HG03097 (cell line): ENCODE measurements at regions not wholly inside any gene's neighbourhood (a gene's known extent, or its start where the extent isn't known, plus 50 kb on each side); places are given as distances from the start of the nearest gene placed in this dataset.

ENCODE experiments used
- ATAC-seq: cut with Tn5 transposase; IDR thresholded peaks from one replicate; pipeline ENCODE4 v1.9.1; 2021; ENCODE audit not compliant: unreplicated experiment, low FRiP score

DNA sequence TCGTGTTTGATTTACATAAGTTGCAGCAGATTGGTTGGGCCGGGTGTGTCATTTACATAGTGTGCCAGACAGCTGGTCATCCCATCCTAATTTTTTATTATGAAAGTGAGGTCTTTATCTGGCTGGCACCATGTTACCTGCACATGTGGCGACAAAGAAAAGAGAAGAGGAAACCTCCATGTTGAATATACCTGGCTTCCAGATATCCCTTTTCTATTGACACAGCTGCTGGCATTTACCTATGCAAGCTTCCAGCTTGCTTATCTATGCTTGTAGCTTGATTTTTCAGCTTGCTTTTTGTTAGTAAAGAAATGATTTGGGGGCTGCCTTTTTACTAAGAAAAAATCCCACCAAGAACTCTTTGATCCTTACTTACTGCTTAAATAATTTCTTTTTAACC, 681.3 kb upstream of the SLITRK1 start:
- no peak for ATAC-seq

DNA sequence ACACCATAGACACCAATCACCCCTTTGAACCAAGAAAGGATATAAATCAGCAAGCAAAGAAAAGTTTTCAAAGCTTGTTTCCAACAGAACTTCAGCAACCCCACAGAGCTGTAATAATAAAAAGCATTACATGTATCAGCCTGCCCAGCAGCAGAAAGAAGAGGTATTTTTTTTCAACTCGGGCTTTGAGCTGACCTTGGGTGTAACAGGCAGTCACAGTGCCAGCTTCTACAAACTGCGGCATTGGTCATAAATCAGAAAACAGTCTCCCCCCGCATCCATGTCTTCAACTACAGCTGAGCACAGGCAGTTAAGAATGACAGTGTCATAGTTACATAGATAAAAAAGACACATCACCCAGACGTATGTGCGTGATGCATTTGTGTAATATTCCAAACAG, 671.0 kb upstream of the SLITRK1 start:
- ATAC-seq, result no peak

DNA sequence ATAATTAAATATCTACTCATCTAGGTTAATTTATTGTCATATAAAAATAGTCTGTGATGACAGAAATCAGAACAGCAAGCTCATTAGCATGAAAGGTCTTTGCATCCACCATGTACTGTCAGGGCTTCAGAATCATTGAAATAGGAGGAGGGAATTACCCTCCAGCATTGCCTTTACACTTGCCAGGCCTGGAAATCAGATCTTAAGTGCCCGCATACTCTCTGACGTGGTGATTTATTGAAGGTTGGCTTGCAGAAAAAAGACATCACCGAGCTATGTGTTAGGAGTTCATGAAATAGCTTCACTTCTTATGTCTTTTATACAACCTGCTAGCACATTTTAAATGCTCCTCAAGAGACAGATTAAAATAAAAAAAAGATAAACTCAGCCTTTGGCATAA, 661.7 kb upstream of the SLITRK1 start:
- ATAC-seq, result no peak

DNA sequence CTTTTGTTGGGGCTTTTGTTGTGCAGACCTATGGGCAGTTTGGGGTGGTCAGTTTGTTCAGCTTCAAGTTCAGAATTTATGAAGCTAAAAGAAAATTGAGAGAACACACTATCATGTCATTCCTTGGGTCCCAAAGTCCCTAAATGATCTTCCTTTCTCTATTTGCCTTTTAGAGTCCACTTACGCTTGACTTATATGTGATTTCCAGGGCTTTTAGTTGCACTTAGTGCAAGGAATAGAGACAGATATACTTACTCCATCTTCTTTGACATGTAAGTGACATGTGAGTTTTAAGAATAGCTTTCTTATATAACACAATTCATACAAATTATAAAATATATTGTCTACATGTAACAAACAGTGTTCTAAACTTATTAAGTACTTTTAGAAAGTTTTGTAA, 660.1 kb upstream of the SLITRK1 start:
- ATAC-seq, result no peak

DNA sequence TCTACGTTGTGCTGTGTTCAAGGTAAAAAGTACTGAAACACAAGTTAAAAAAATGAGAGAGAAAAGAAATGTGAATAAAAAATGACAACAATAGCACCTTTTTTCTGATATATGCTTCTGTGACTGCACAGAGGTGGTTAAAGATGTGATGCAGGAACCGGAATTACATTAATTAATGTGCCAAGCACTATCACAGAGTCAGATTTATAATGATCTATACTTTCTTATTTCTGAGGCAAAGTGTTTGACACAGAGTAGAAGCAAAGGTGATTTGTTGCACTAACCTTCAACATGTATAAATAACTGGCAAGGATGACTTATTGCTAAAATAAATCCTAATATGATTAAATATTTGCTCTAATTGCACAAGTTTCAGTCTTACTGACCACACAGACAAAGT, 654.6 kb upstream of the SLITRK1 start:
- ATAC-seq, result no peak

DNA sequence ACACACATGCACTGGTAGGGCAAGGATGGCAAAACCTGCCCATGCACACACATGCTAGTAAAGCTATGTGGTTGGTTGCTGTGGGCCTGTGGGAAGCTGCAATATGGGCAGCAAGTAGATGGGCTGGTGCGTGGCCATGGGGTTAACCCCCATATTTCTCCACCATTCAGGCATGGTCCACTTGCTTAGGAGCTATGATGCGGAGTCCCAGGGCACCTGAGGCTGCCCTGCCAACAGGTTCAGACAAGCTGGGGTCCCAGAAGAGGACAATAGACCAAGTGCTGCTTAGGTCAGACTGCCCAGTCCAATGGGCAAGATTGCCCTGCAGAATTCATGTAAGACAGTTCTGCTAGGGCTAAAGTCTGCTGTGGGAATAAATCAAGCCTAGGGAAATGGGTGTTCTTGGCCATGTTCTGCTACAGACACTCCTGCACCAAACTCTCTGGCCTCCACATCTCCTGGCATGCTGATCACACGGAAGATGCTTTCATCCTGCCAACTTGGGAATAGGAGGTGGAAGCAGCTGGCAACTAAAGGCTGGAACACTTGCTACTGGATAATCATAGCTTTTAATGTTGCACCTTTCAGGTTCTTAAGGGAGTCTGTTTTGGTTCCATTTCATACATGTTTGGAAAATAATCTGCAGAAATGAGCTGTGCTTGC, 646.3 kb upstream of the SLITRK1 start:
- no peak for ATAC-seq

DNA sequence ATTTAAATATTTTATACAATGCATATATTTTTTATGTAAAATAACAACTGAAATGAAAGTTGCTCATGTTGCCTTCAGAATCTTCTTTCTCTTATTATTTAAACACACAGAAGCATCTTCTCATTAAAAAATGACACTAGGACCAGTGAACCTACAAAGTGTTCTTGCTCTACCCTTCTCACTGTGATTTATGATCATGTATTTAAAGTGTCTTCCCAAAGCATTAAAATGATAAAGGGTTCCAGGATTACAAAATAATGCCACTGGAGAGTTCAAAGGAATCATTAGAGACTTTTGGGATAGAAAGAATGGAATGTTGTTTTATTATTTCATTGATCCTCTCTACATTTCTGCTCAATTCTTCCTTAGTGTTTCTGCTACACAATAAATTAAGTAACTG, 643.6 kb upstream of the SLITRK1 start:
- no peak for ATAC-seq

DNA sequence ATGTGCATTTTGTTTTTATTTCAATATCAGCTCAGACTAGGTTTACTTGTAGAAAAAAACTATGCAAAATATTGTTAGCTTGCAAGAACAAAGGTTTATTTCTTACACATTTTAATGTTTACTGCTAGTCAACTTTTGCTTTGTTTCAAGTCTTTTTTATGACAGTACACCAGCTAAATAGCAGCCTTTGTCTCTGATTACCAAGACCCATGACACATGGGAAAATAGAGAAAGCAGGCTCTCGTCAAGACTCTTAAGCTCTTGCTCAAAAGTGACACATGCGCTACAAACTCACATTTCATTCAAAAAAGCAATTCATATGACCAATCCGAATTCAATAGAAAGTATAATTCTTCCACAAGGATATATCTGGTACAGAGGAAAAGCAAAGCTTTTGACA, 642.3 kb upstream of the SLITRK1 start:
- no peak for ATAC-seq

DNA sequence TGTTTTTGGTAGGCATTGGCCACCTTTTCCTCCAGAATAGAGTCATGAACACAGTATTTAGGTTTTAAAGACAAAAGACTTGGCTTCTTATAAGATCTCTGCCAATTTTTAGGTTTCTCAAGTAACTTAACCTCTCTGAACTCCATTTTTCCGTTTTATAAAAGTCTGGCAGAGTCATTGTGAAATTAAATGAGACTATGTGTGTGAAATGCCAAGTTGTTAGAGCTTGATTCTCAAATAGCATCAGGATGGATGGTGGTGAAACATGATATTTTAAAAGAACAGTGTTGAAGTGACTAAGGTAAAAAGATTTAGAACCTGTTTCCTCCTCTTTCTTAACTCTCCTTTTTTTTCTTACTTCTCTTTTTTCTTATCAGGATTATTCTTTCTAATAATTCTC, 617.7 kb upstream of the SLITRK1 start:
- no peak for ATAC-seq

DNA sequence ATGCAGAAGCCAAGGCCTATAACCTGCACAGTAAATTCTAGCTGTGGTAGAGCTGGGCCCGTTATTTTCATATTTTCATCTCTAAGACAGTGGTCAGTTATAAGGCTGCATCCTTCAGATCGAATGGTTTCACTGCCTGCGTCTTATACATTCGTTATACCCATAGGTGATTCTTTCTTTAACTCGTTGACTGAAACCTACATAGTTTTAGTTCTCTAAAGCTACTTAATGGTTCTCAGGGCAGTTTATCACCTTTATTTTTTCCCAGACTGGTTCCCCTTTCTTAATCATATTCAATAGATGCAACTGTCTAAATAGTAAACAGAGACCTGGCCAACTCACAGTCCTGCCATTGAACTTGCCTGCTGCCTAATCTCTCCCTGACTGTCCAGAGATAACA, 615.3 kb upstream of the SLITRK1 start:
- no peak for ATAC-seq

DNA sequence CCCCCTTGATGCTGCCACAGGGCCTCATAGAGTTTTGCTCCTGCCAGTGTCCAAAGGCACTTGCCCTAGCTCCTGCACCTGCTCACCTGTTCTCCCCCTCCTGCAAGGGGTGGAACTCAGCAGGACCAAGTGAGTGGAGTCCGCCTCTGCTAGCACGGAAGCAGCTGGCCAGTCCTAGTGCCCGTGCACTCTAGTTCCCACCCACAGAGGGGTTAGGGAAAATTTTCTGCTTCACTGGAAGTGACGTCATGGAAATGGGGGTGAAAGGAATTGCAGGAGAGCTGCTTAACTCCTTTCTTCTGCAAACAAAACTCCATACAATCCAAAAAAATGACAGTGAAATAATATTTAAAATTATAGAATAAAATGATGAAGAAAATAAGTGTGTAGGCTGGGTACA, 609.7 kb upstream of the SLITRK1 start:
- no peak for ATAC-seq

DNA sequence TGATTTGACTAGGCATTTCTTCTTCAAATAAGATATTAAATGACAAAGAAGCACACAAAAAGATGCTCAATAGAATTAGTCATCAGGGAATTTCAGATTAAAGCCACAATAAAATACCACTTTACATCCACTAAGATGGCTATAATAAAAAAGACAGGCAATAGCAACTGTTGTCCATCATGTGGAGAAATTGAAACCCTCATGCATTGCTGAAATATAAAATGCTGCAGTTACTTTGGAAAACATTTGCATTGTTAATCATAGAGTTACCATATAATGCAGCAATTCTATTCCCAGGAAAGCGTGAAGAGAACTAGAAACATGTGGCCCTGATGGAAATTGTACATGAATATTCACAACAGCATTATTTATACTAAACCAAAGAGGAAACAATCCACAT, 605.5 kb upstream of the SLITRK1 start:
- ATAC-seq, result no peak

DNA sequence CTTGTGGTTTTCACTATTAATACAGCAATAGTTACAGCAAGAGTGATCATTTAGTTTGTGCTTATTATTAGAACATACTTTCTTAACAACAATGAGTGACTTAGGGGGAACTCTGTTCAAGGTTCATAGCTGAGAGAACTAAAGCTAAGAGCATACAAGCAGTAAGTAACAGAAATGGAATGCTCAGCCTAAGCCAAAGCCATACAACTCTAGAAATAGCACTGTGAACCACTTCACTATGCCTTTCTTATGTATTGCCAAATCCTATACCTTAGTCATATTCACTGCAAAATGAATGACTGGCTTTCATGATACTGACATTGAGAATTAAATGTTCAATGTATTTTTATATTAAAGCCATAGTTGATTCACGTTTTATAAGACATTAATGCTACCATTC, 599.7 kb upstream of the SLITRK1 start:
- no peak for ATAC-seq

DNA sequence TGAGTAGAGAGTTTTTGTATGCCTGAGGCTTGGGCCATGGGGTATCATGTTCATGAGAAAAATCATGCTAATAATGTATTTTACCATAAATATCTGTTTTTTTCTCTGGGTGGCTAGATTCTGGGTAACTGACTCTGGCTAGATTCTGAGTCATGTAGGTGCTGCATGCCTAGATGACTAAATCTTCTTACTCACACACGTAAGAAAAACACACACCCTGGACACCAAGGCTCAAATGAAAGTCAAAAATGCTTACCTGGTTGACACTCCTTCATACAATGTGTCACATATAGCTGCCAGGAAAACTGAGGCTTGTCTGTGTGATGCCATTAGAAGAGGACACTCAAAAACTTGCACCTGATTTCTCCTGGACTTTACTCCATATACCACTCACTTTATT, 597.4 kb upstream of the SLITRK1 start:
- ATAC-seq, result no peak

DNA sequence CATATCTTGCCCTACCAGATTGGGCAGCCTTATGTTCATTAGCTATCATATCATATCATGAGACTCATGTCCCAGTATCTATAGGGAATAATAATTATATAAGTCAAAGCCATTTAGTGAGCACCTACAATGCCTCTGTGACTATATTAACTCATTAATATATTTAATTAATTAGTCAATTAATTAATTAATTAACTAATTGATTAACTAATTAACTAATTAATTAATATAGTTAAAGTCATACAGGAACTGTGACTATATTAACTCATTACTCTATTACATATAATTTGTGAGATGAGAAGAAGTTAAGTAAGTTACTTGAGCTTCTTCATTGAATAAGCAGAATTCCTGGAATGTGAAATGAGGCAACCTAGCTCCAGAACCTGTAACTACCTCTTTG, 588.3 kb upstream of the SLITRK1 start:
- no peak for ATAC-seq

DNA sequence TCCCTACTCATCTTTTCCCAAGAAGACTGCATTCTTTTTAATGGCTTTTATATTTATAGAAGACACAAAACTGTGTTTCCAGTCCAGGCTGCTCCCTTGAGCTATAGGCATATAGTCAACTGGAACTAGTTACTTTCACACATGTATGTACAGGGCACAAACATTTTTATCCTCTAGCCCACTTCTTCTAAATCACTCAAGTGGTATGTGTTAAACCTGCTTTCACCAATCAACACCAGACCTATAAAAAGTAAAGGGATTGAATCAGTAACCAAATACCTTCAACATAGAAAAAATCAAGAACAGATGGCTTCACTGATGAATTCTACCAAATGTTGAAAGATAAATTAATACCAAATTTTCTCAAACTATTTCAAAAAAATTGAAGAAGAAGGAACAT, 584.2 kb upstream of the SLITRK1 start:
- no peak for ATAC-seq

DNA sequence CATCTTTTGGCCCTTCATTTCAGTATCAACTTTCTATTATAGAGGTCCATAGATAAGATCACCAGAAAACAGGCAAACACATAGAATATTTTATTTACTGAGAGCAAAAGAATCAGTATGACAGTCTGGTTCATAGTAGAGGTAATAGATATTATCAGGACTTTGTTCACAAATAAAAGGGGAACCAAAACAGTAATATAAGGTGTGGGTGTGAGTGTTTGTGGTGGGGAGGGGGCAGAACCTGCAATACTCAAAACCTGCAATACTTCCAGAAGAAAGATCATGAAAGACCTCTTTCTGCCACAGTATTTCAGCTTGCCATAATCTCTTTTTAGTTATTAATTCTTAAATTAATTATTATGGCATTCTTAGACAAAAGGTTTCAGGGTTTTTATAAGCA, 578.7 kb upstream of the SLITRK1 start:
- ATAC-seq, result no peak

DNA sequence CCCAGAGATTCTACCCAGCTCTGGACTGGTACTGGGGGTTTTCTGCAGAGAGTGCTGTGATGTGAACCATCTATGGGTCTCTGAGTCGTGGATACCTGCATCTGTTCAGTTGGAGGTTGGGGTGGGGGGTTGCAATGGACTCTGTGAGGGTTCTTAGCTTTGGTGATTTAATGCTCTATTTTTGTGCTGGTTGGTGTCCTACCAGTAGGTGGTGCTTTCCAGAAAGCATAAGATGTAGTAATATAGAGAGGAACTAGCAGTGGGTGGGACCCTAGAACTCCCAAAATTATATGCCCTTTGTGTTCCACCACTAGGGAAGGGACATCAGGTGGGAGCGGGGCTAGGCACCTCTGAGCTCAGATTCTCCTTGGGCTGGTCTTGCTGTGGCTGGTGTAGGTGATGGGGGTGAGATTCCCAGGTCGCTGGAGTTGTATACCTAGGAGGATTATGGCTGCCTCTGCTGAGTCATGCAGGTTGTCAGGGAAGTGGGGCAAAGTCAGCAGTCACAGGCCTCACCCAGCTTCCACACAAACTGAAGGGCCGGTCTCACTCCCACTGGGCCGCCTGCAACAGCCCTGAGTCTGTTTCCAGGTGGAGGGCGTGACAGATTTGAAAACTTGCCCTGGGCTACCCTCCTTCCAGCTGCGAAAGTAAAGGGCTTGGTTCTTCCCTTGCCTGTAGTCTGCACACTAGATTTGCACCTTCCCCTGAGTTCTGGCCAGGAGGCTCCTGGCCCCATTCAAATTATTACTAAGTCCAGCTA, 573.0 kb upstream of the SLITRK1 start:
- ATAC-seq, result no peak

DNA sequence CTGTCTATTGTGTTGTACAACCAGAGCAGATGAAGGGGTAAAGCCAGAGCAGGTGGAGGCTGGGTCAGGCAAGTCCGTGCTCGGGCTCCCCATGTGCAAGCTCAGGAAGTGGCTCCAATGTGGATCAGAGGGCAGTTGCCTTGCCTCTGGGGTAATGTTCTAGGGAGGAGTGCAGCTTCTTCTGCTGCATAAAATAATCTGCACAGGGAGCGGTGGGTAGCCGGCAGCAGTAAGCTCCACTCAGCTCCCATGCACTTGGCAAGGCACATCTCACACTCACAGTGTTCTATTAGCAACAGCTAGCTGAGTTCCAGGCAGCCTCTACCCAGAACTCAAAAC, 565.3 kb upstream of the SLITRK1 start:
- no peak for ATAC-seq

DNA sequence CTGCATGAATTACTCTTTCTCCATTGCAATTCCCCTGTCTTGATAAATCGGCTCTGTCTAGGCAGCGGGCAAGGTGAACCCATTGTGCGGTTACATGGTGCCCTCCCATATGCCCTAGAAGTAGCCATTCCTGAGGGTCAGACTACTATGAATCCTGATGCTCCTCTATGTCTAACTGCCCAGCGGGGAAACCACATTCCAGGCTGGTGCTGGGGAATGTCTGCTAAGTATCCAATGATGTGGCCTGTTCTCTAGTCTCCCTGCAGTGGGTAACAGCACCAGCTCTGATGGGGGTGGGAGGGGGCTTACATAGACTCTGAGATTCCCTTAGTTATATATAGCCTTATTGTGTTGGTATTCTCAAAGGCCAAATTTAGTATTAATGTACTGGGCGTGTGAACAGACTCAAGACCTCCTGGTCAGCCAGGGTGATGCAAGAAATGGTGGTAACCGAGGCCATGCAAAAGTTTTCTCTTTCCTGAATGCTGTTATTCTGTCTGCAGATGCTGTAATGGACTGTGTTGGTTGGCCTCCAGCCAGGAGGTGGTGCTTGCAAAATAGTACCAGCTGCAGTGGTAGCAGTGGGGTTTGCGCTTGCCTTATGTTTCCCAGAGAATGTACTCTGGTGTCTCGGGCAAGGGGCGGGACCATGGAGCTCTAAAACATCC, 564.8 kb upstream of the SLITRK1 start:
- ATAC-seq, result no peak

DNA sequence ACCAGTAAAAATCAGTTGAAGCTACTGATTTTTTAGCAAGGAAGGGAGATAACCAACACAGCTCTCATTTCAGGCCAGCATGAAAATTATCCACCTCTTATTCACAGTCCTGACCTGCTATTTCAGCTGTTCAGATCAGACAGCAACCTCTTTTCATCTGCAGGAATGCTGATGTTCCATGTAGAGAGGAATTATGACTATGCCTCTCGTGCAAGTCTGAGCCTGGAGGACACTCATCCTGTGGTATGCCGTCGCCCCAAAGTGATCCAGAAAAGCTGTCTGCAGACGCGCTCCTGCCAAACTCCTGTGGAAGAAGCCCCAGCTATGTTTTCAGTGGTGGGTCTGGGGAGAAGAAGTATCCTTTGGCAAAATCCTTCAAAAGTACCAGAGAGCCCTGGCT, 563.5 kb upstream of the SLITRK1 start:
- ATAC-seq, result no peak

DNA sequence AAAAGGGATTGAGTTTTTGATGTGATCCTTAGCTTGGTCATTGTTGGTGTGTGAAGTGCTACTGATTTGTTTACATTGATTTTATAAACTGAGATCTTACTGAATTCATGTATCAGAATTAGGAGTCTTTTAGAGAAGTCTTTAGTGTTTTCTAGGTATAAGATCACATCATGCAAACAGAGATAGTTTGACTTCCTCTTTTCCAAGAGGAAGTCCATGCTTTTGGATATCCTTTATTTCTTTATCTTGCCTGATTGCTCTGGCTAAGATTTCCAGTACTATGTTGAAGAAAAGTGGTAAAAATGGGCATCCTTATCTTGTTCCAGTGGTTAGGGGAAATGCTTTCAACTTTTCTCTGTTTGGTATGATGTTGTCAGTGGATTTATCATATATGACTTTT, 561.2 kb upstream of the SLITRK1 start:
- ATAC-seq, result no peak
